ENCODE measurements at regions not wholly inside any gene's neighbourhood (a gene's known extent, or its start where the extent isn't known, plus 50 kb on each side); places are given as distances from the start of the nearest gene placed in this dataset.

GRCh38 chr4:124768596-124769365 is 56.2 kb upstream of the ANKRD50 start:
- peak in 1 of 2 donors; percentile 27 for DNase-seq (ENCODE audit: low read depth in 2 of 2)
- Histone ChIP-seq H3K79me2 (ENCODE audit: control insufficient read depth, insufficient read depth, low read length) (no peaks in the 10 kb centered on the region), H3K27ac (ENCODE audit: insufficient read depth, low read length) (no peak overlapping the region), H3K9ac (ENCODE audit: insufficient read depth, low read length) (no peak overlapping the region), H3K36me3 (ENCODE audit: control insufficient read depth, insufficient read depth, low read length) (no peaks in the 10 kb centered on the region), H3K4me2 (ENCODE audit: extremely low read depth, insufficient read depth, low read length) (no peak overlapping the region), H4K20me1 (ENCODE audit: control insufficient read depth, extremely low read depth, insufficient read depth, low read length) (no peaks in the 10 kb centered on the region), H3K9me3 (ENCODE audit: control insufficient read depth, insufficient read depth, low read depth, low read length) (no peaks in the 10 kb centered on the region), H3K4me3 (replicated peaks in 1 of 4; ENCODE audit: control extremely low read depth in 1 of 4, insufficient read depth in 1 of 4, low read depth in 3 of 4, low read length in 4 of 4) (no peak overlapping the region), H3K4me1 (ENCODE audit: control insufficient read depth, extremely low read depth, insufficient read depth, low read length) (no peaks in the 10 kb centered on the region), H2AFZ (ENCODE audit: low read length) (no peak overlapping the region), H3K27me3 (ENCODE audit: control insufficient read depth, insufficient read depth, low read length) (no peaks in the 10 kb centered on the region)
- TF ChIP-seq EZH2 (IDR thresholded peaks at IDR 0.05; ENCODE audit: low read length, missing control alignments): no peak

DNA sequence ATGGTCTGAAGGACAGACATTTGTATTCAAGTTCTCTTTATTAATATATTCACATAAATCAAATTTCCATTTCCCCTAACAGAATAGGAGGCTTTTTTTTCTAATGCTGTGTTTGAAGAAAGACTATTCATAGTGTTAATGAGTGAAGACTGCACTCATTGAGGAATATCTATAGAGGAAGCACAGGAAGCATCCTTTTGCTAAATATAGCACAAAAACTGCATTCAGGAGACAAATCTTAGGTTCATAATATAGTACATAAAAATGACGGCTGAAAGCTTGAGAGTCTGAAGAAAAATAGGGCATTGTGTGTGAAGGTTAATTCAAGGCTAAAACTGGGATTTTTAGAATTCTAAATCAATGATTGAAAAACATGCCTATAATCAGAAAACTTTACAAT is 50.4 kb upstream of the ANKRD50 start:
- no peak overlapping the region for H3K27ac ChIP-seq (ENCODE audit: insufficient read depth, low read length)
- H3K4me2 ChIP-seq (ENCODE audit: extremely low read depth, insufficient read depth, low read length): no peak overlapping the region
- H3K9ac ChIP-seq (ENCODE audit: insufficient read depth, low read length): no peak overlapping the region
- H3K79me2 ChIP-seq (ENCODE audit: control insufficient read depth, insufficient read depth, low read length): no peaks in the 10 kb centered on the region
- no peaks in the 10 kb centered on the region for H3K9me3 ChIP-seq (ENCODE audit: control insufficient read depth, insufficient read depth, low read depth, low read length)
- H3K4me1 ChIP-seq (ENCODE audit: control insufficient read depth, extremely low read depth, insufficient read depth, low read length): no peaks in the 10 kb centered on the region
- H3K36me3 ChIP-seq (ENCODE audit: control insufficient read depth, insufficient read depth, low read length): no peaks in the 10 kb centered on the region
- no peak for TF ChIP-seq CTCF (conservative IDR thresholded peaks at IDR 0.05 in 1 of 2, IDR thresholded peaks at IDR 0.05 in 1 of 2; ENCODE audit: low read depth in 1 of 2, low read length in 2 of 2)
- TF ChIP-seq EZH2 (IDR thresholded peaks at IDR 0.05; ENCODE audit: low read length, missing control alignments): no peak
- no peak for DNase-seq (ENCODE audit: low read depth in 2 of 2)
- no peaks in the 10 kb centered on the region for H4K20me1 ChIP-seq (ENCODE audit: control insufficient read depth, extremely low read depth, insufficient read depth, low read length)
- H3K27me3 ChIP-seq (ENCODE audit: control insufficient read depth, insufficient read depth, low read length): no peaks in the 10 kb centered on the region
- H2AFZ ChIP-seq (ENCODE audit: low read length): no peak overlapping the region
- H3K4me3 ChIP-seq (replicated peaks in 1 of 4; ENCODE audit: control extremely low read depth in 1 of 4, insufficient read depth in 1 of 4, low read depth in 3 of 4, low read length in 4 of 4): no peak overlapping the region

Measured in fibroblast of lung (primary cell).